Upper lobe of left lung (tissue), 6 donors: ENCODE measurements at regions not wholly inside any gene's neighbourhood (a gene's known extent, or its start where the extent isn't known, plus 50 kb on each side); places are given as distances from the start of the nearest gene placed in this dataset.

Source experiments
- ATAC-seq, 2 donors: fragments of 200-7000 bp; cut with Tn5 transposase; one replicate each; pipeline ENCODE4 v1.9.1; 2022; ENCODE audit warnings: mild to moderate bottlenecking in 2 of 2, moderate library complexity in 2 of 2; ENCODE audit not compliant: low FRiP score in 2 of 2
- DNase-seq, 2 donors: peaks; one replicate each; pipeline ENCODE4 v3.0.0-alpha.2; 2019 to 2020
- H3K27ac ChIP-seq, 4 donors: fragments of 200-600 bp; sonication (generic); one replicate each; pipeline ENCODE4 v1.5.1; 2016 to 2019
- H3K27me3 ChIP-seq, 4 donors: fragments of 200-600 bp; sonication (generic); one replicate each; pipeline ENCODE4 v1.5.1; 2017 to 2019
- H3K36me3 ChIP-seq, 4 donors: fragments of 200-600 bp; sonication (generic); one replicate each; pipeline ENCODE4 v1.5.1; 2016 to 2019
- H3K4me1 ChIP-seq, 4 donors: fragments of 200-600 bp; sonication (generic); one replicate each; pipeline ENCODE4 v1.5.1; 2018 to 2019
- H3K4me3 ChIP-seq, 4 donors: fragments of 200-600 bp; sonication (generic); one replicate each; pipeline ENCODE4 v1.5.1; 2017 to 2019; ENCODE audit warnings: mild to moderate bottlenecking in 2 of 4, moderate library complexity in 1 of 4
- H3K9me3 ChIP-seq, 4 donors: fragments of 200-600 bp; sonication (generic); one replicate each; pipeline ENCODE4 v1.5.1; 2018 to 2019
- CTCF ChIP-seq, 6 experiments: fragments of 450-650 bp in 4 of 6; fragments of 200-600 bp in 2 of 6; sonication (generic) in 2 of 6; IDR thresholded peaks; one replicate each; pipeline ENCODE4 v1.5.1; 2016 to 2019; ENCODE audit warnings: antibody characterized with exemption in 6 of 6
- EP300 ChIP-seq, 4 donors: sonication (generic); formaldehyde crosslinking; IDR thresholded peaks; one replicate each; pipeline ENCODE4 v1.5.1; 2017; ENCODE audit warnings: antibody characterized with exemption in 4 of 4, control low read depth in 2 of 4
- POLR2A ChIP-seq, 4 donors: fragments of 450-650 bp; IDR thresholded peaks; one replicate each; pipeline ENCODE4 v1.5.1; 2016 to 2017; ENCODE audit warnings: antibody characterized with exemption in 4 of 4, mild to moderate bottlenecking in 2 of 4
- POLR2AphosphoS5 ChIP-seq, 2 donors: sonication (generic); formaldehyde crosslinking; IDR thresholded peaks; one replicate each; pipeline ENCODE4 v1.5.1; 2017; ENCODE audit warnings: antibody characterized with exemption in 2 of 2
- WGBS, 2 donors: methylation state at CpG; one replicate each; pipeline ENCODE4 v1.1.5; 2017 to 2018; 5-methylcytosine and 5-hydroxymethylcytosine counted together
- donor health status: DM: no; HTN: no; CAD: no; lungs with moderate emphysema.
- donor health status: DM: no; HTN: yes; CAD: no; lungs with severe emphysema.

- H3K4me1 ChIP-seq, result no peaks in the 10 kb centered on the region
- TF ChIP-seq POLR2A (IDR thresholded peaks at IDR 0.05) (no peak), EP300 (IDR thresholded peaks at IDR 0.05) (no peak), CTCF (IDR thresholded peaks at IDR 0.05) (no peak), POLR2AphosphoS5 (IDR thresholded peaks at IDR 0.05) (no peak)
- DNase-seq (no peak), ATAC-seq (no peak)
- H3K36me3 ChIP-seq, result no peaks in the 10 kb centered on the region
- no peak overlapping the region for H3K4me3 ChIP-seq
- H3K27me3 ChIP-seq, result no peaks in the 10 kb centered on the region
- H3K27ac ChIP-seq, result no peak overlapping the region
- 92 to 94% methylated on average over 7 of the region's 7 CpGs for WGBS, 2 donors
- no peaks in the 10 kb centered on the region for H3K9me3 ChIP-seq
Measured at GRCh38 chr12:75760573-75761294, 249.3 kb upstream of the KRR1 start.

- H3K4me1 ChIP-seq, result no peaks in the 10 kb centered on the region
- no peaks in the 10 kb centered on the region for H3K36me3 ChIP-seq
- 95 to 98% methylated on average over 3 of the region's 3 CpGs for WGBS, 2 donors
- no peak overlapping the region for H3K27ac ChIP-seq
- H3K27me3 ChIP-seq, result no peaks in the 10 kb centered on the region
- H3K4me3 ChIP-seq, result no peak overlapping the region
- ATAC-seq (no peak), DNase-seq (no peak)
- no peaks in the 10 kb centered on the region for H3K9me3 ChIP-seq
- TF ChIP-seq POLR2AphosphoS5 (IDR thresholded peaks at IDR 0.05), result no peak
- no peak for TF ChIP-seq CTCF (IDR thresholded peaks at IDR 0.05)
- no peak for TF ChIP-seq POLR2A (IDR thresholded peaks at IDR 0.05)
Measured at GRCh38 chr12:75759842-75760572, 248.6 kb upstream of the KRR1 start.

- no peak for DNase-seq
- no peaks in the 10 kb centered on the region for H3K9me3 ChIP-seq
- H3K4me1 ChIP-seq, result no peaks in the 10 kb centered on the region
- TF ChIP-seq EP300 (IDR thresholded peaks at IDR 0.05), result no peak
- TF ChIP-seq POLR2AphosphoS5 (IDR thresholded peaks at IDR 0.05), result no peak
- TF ChIP-seq POLR2A (IDR thresholded peaks at IDR 0.05), result no peak
- TF ChIP-seq CTCF (IDR thresholded peaks at IDR 0.05), result no peak
- no peaks in the 10 kb centered on the region for H3K36me3 ChIP-seq
- H3K27me3 ChIP-seq, result no peaks in the 10 kb centered on the region
- no peak for ATAC-seq
- 97 to 98% methylated on average over 4 of the region's 4 CpGs for WGBS, 2 donors
- H3K27ac ChIP-seq, result no peak overlapping the region
- no peak overlapping the region for H3K4me3 ChIP-seq
Measured at GRCh38 chr12:75759196-75759595, 247.8 kb upstream of the KRR1 start.

GRCh38 chr12:75756771-75757170 lies 245.4 kb upstream of the KRR1 start:
- Histone ChIP-seq H3K36me3 (no peaks in the 10 kb centered on the region), H3K27me3 (no peaks in the 10 kb centered on the region), H3K9me3 (no peaks in the 10 kb centered on the region), H3K4me1 (no peaks in the 10 kb centered on the region), H3K27ac (no peak overlapping the region), H3K4me3 (no peak overlapping the region)
- WGBS, 2 donors, result 95 to 96% methylated on average over 3 of the region's 3 CpGs
- ATAC-seq (no peak), DNase-seq (no peak)
- TF ChIP-seq EP300 (IDR thresholded peaks at IDR 0.05), result no peak

GRCh38 chr12:75756111-75756510 lies 244.7 kb upstream of the KRR1 start:
- no peaks in the 10 kb centered on the region for H3K4me1 ChIP-seq
- TF ChIP-seq EP300 (IDR thresholded peaks at IDR 0.05), result no peak
- no peak for TF ChIP-seq CTCF (IDR thresholded peaks at IDR 0.05)
- TF ChIP-seq POLR2A (IDR thresholded peaks at IDR 0.05), result no peak
- TF ChIP-seq POLR2AphosphoS5 (IDR thresholded peaks at IDR 0.05), result no peak
- ATAC-seq (no peak), DNase-seq (no peak)
- H3K36me3 ChIP-seq, result no peaks in the 10 kb centered on the region
- no peak overlapping the region for H3K4me3 ChIP-seq
- no peak overlapping the region for H3K27ac ChIP-seq
- H3K27me3 ChIP-seq, result no peaks in the 10 kb centered on the region
- H3K9me3 ChIP-seq, result no peaks in the 10 kb centered on the region
